ENCODE measurements at regions not wholly inside any gene's neighbourhood (a gene's known extent, or its start where the extent isn't known, plus 50 kb on each side); places are given as distances from the start of the nearest gene placed in this dataset.
"Not testable (repeated sequence)": the region's sequence is repeated elsewhere in the genome, so short reads cannot be mapped to it uniquely, and the experiment has no call there.

- no peaks in the 10 kb centered on the region for H3K36me3 ChIP-seq (ENCODE audit: control insufficient read depth in 3 of 3, insufficient read depth in 2 of 3, low read depth in 1 of 3, low read length in 3 of 3)
- DNase-seq (no peak), FAIRE-seq (no peak)
- H3K4me1 ChIP-seq (ENCODE audit: control insufficient read depth in 3 of 3, insufficient read depth in 2 of 3, low read depth in 1 of 3, low read length in 2 of 3) = no peaks in the 10 kb centered on the region
- H3K27me3 ChIP-seq (ENCODE audit: control insufficient read depth in 3 of 3, insufficient read depth in 3 of 3, low read length in 3 of 3) = no peaks in the 10 kb centered on the region
- H3K4me3 ChIP-seq (ENCODE audit: low read depth in 1 of 3, low read length in 3 of 3) = no peak overlapping the region
- 24 to 59% (median 26%) methylated on average over 1 of the region's 1 CpG for WGBS, 3 donors
- no peaks in the 10 kb centered on the region for H3K9me3 ChIP-seq (ENCODE audit: control insufficient read depth in 2 of 2, insufficient read depth in 1 of 2, low read depth in 1 of 2, low read length in 1 of 2)
- no peak overlapping the region for H3K27ac ChIP-seq (ENCODE audit: low read depth in 1 of 3, low read length in 2 of 3)
Observed at GRCh38 chr7:69311489-69311888, 286.8 kb upstream of the AUTS2 start.

GRCh38 chr7:69313852-69314251 lies 284.4 kb upstream of the AUTS2 start:
- not testable (repeated sequence) for H3K9me3 ChIP-seq (ENCODE audit: control insufficient read depth in 2 of 2, insufficient read depth in 1 of 2, low read depth in 1 of 2, low read length in 1 of 2); H3K4me1 ChIP-seq (ENCODE audit: control insufficient read depth in 3 of 3, insufficient read depth in 2 of 3, low read depth in 1 of 3, low read length in 2 of 3); DNase-seq; FAIRE-seq; H3K36me3 ChIP-seq (ENCODE audit: control insufficient read depth in 3 of 3, insufficient read depth in 2 of 3, low read depth in 1 of 3, low read length in 3 of 3); H3K27me3 ChIP-seq (ENCODE audit: control insufficient read depth in 3 of 3, insufficient read depth in 3 of 3, low read length in 3 of 3); H3K4me3 ChIP-seq (ENCODE audit: low read depth in 1 of 3, low read length in 3 of 3); H3K27ac ChIP-seq (ENCODE audit: low read depth in 1 of 3, low read length in 2 of 3)
- 85 to 97% (median 92%) methylated on average over 4 of the region's 4 CpGs for WGBS, 3 donors

- Histone ChIP-seq H3K9me3 (ENCODE audit: control insufficient read depth in 2 of 2, insufficient read depth in 1 of 2, low read depth in 1 of 2, low read length in 1 of 2) (no peaks in the 10 kb centered on the region), H3K36me3 (ENCODE audit: control insufficient read depth in 3 of 3, insufficient read depth in 2 of 3, low read depth in 1 of 3, low read length in 3 of 3) (no peaks in the 10 kb centered on the region), H3K27ac (ENCODE audit: low read depth in 1 of 3, low read length in 2 of 3) (no peak overlapping the region), H3K27me3 (ENCODE audit: control insufficient read depth in 3 of 3, insufficient read depth in 3 of 3, low read length in 3 of 3) (no peaks in the 10 kb centered on the region), H3K4me3 (ENCODE audit: low read depth in 1 of 3, low read length in 3 of 3) (no peak overlapping the region), H3K4me1 (ENCODE audit: control insufficient read depth in 3 of 3, insufficient read depth in 2 of 3, low read depth in 1 of 3, low read length in 2 of 3) (no peaks in the 10 kb centered on the region)
- WGBS, 3 donors = 43 to 69% (median 59%) methylated on average over 10 of the region's 10 CpGs
- FAIRE-seq = no peak
- DNase-seq = no peak
Observed at GRCh38 chr7:69318794-69319193, 279.5 kb upstream of the AUTS2 start.

GRCh38 chr7:69328516-69328915 lies 269.8 kb upstream of the AUTS2 start:
- Histone ChIP-seq H3K36me3 (ENCODE audit: control insufficient read depth in 3 of 3, insufficient read depth in 2 of 3, low read depth in 1 of 3, low read length in 3 of 3) (no peaks in the 10 kb centered on the region), H3K4me3 (ENCODE audit: low read depth in 1 of 3, low read length in 3 of 3) (no peak overlapping the region), H3K4me1 (ENCODE audit: control insufficient read depth in 3 of 3, insufficient read depth in 2 of 3, low read depth in 1 of 3, low read length in 2 of 3) (no peaks in the 10 kb centered on the region), H3K27ac (ENCODE audit: low read depth in 1 of 3, low read length in 2 of 3) (no peak overlapping the region), H3K27me3 (ENCODE audit: control insufficient read depth in 3 of 3, insufficient read depth in 3 of 3, low read length in 3 of 3) (no peaks in the 10 kb centered on the region), H3K9me3 (ENCODE audit: control insufficient read depth in 2 of 2, insufficient read depth in 1 of 2, low read depth in 1 of 2, low read length in 1 of 2) (no peaks in the 10 kb centered on the region)
- DNase-seq (no peak), FAIRE-seq (no peak)
- WGBS, 3 donors = 56 to 64% (median 60%) methylated on average over 5 of the region's 5 CpGs

GRCh38 chr7:69334701-69335100 lies 263.6 kb upstream of the AUTS2 start:
- Histone ChIP-seq H3K36me3 (ENCODE audit: control insufficient read depth in 3 of 3, insufficient read depth in 2 of 3, low read depth in 1 of 3, low read length in 3 of 3) (no peaks in the 10 kb centered on the region), H3K4me3 (ENCODE audit: low read depth in 1 of 3, low read length in 3 of 3) (no peak overlapping the region), H3K9me3 (ENCODE audit: control insufficient read depth in 2 of 2, insufficient read depth in 1 of 2, low read depth in 1 of 2, low read length in 1 of 2) (no peaks in the 10 kb centered on the region), H3K4me1 (ENCODE audit: control insufficient read depth in 3 of 3, insufficient read depth in 2 of 3, low read depth in 1 of 3, low read length in 2 of 3) (no peaks in the 10 kb centered on the region), H3K27ac (ENCODE audit: low read depth in 1 of 3, low read length in 2 of 3) (no peak overlapping the region), H3K27me3 (ENCODE audit: control insufficient read depth in 3 of 3, insufficient read depth in 3 of 3, low read length in 3 of 3) (peaks cover 0 to 4% (median 0%) of the 10 kb centered on the region in 3 donors)
- FAIRE-seq (no peak), DNase-seq (no peak)
- WGBS, 3 donors = 72 to 78% (median 72%) methylated on average over 3 of the region's 3 CpGs

GRCh38 chr7:69335331-69335730 lies 262.9 kb upstream of the AUTS2 start:
- no peaks in the 10 kb centered on the region for H3K36me3 ChIP-seq (ENCODE audit: control insufficient read depth in 3 of 3, insufficient read depth in 2 of 3, low read depth in 1 of 3, low read length in 3 of 3)
- DNase-seq = no peak

GRCh38 chr7:69336976-69337375 lies 261.3 kb upstream of the AUTS2 start:
- no peak for DNase-seq
- H3K4me1 ChIP-seq (ENCODE audit: control insufficient read depth in 3 of 3, insufficient read depth in 2 of 3, low read depth in 1 of 3, low read length in 2 of 3) = no peaks in the 10 kb centered on the region
- H3K27me3 ChIP-seq (ENCODE audit: control insufficient read depth in 3 of 3, insufficient read depth in 3 of 3, low read length in 3 of 3) = peaks cover 0 to 4% (median 0%) of the 10 kb centered on the region in 3 donors
- H3K36me3 ChIP-seq (ENCODE audit: control insufficient read depth in 3 of 3, insufficient read depth in 2 of 3, low read depth in 1 of 3, low read length in 3 of 3) = no peaks in the 10 kb centered on the region
- no peaks in the 10 kb centered on the region for H3K9me3 ChIP-seq (ENCODE audit: control insufficient read depth in 2 of 2, insufficient read depth in 1 of 2, low read depth in 1 of 2, low read length in 1 of 2)
- FAIRE-seq = no peak
- 53 to 70% (median 61%) methylated on average over 3 of the region's 3 CpGs for WGBS, 3 donors
- no peak overlapping the region for H3K4me3 ChIP-seq (ENCODE audit: low read depth in 1 of 3, low read length in 3 of 3)
- H3K27ac ChIP-seq (ENCODE audit: low read depth in 1 of 3, low read length in 2 of 3) = no peak overlapping the region

More at GRCh38 chr7:69335331-69335730, 262.9 kb upstream of the AUTS2 start:
- H3K27me3 ChIP-seq (ENCODE audit: control insufficient read depth in 3 of 3, insufficient read depth in 3 of 3, low read length in 3 of 3) = peaks cover 0 to 4% (median 0%) of the 10 kb centered on the region in 3 donors
- no peak overlapping the region for H3K27ac ChIP-seq (ENCODE audit: low read depth in 1 of 3, low read length in 2 of 3)
- H3K4me1 ChIP-seq (ENCODE audit: control insufficient read depth in 3 of 3, insufficient read depth in 2 of 3, low read depth in 1 of 3, low read length in 2 of 3) = no peaks in the 10 kb centered on the region
- H3K9me3 ChIP-seq (ENCODE audit: control insufficient read depth in 2 of 2, insufficient read depth in 1 of 2, low read depth in 1 of 2, low read length in 1 of 2) = no peaks in the 10 kb centered on the region
- no peak overlapping the region for H3K4me3 ChIP-seq (ENCODE audit: low read depth in 1 of 3, low read length in 3 of 3)
- 95 to 97% (median 96%) methylated on average over 8 of the region's 8 CpGs for WGBS, 3 donors
- FAIRE-seq = no peak

- Histone ChIP-seq H3K9me3 (ENCODE audit: control insufficient read depth in 2 of 2, insufficient read depth in 1 of 2, low read depth in 1 of 2, low read length in 1 of 2) (no peaks in the 10 kb centered on the region), H3K36me3 (ENCODE audit: control insufficient read depth in 3 of 3, insufficient read depth in 2 of 3, low read depth in 1 of 3, low read length in 3 of 3) (no peaks in the 10 kb centered on the region), H3K27ac (ENCODE audit: low read depth in 1 of 3, low read length in 2 of 3) (no peak overlapping the region), H3K4me3 (ENCODE audit: low read depth in 1 of 3, low read length in 3 of 3) (no peak overlapping the region), H3K4me1 (ENCODE audit: control insufficient read depth in 3 of 3, insufficient read depth in 2 of 3, low read depth in 1 of 3, low read length in 2 of 3) (no peaks in the 10 kb centered on the region), H3K27me3 (ENCODE audit: control insufficient read depth in 3 of 3, insufficient read depth in 3 of 3, low read length in 3 of 3) (peaks cover 0 to 4% (median 0%) of the 10 kb centered on the region in 3 donors)
- FAIRE-seq (no peak), DNase-seq (no peak)
- 36 to 59% (median 53%) methylated on average over 8 of the region's 8 CpGs for WGBS, 3 donors
Observed at GRCh38 chr7:69338144-69338543, 260.1 kb upstream of the AUTS2 start.

- DNase-seq (no peak), FAIRE-seq (no peak)
- H3K36me3 ChIP-seq (ENCODE audit: control insufficient read depth in 3 of 3, insufficient read depth in 2 of 3, low read depth in 1 of 3, low read length in 3 of 3) = no peaks in the 10 kb centered on the region
- no peaks in the 10 kb centered on the region for H3K4me1 ChIP-seq (ENCODE audit: control insufficient read depth in 3 of 3, insufficient read depth in 2 of 3, low read depth in 1 of 3, low read length in 2 of 3)
- no peak overlapping the region for H3K27ac ChIP-seq (ENCODE audit: low read depth in 1 of 3, low read length in 2 of 3)
- no peak overlapping the region for H3K4me3 ChIP-seq (ENCODE audit: low read depth in 1 of 3, low read length in 3 of 3)
- H3K27me3 ChIP-seq (ENCODE audit: control insufficient read depth in 3 of 3, insufficient read depth in 3 of 3, low read length in 3 of 3) = peaks cover 0 to 4% (median 0%) of the 10 kb centered on the region in 3 donors
- WGBS, 3 donors = 81 to 92% (median 86%) methylated on average over 1 of the region's 1 CpG
- no peaks in the 10 kb centered on the region for H3K9me3 ChIP-seq (ENCODE audit: control insufficient read depth in 2 of 2, insufficient read depth in 1 of 2, low read depth in 1 of 2, low read length in 1 of 2)
Observed at GRCh38 chr7:69341288-69341687, 257.0 kb upstream of the AUTS2 start.

Measured in small intestine (tissue), 7 donors.